CD14-positive monocyte (primary cell): ENCODE measurements at regions not wholly inside any gene's neighbourhood (a gene's known extent, or its start where the extent isn't known, plus 50 kb on each side); places are given as distances from the start of the nearest gene placed in this dataset.

Experiments used
- DNase-seq, 3 donors: peaks; one replicate each; pipeline ENCODE4 v3.0.0-alpha.2; 2011 to 2022
- H2AFZ ChIP-seq: 2 replicates; pipeline ENCODE4 v1.6.0; 2012; ENCODE audit warnings: mild to moderate bottlenecking, low read depth, low read length, inconsistent platforms; ENCODE audit not compliant: insufficient read depth, poor library complexity, severe bottlenecking
- H3K27ac ChIP-seq, 2 donors: 1 replicate in 1 of 2; 2 replicates in 1 of 2; pipeline ENCODE4 v1.5.1; 2012 to 2013; ENCODE audit warnings: low read length in 2 of 2, control low read depth in 1 of 2, inconsistent platforms in 1 of 2, low read depth in 1 of 2, mild to moderate bottlenecking in 1 of 2
- H3K27me3 ChIP-seq, 2 donors: one replicate each; pipeline versions ENCODE4 v1.6.0 to v1.6.1; 2011 to 2013; ENCODE audit warnings: low read length in 2 of 2; ENCODE audit not compliant: control insufficient read depth in 2 of 2, insufficient read depth in 2 of 2
- H3K36me3 ChIP-seq, 2 donors: replicated peaks in 1 of 2; 1 replicate in 1 of 2; 2 replicates in 1 of 2; pipeline versions ENCODE4 v1.5.1 to v1.6.1; 2012 to 2013; ENCODE audit warnings: low read length in 2 of 2, control low read depth in 1 of 2, inconsistent platforms in 1 of 2, mild to moderate bottlenecking in 1 of 2; ENCODE audit not compliant: insufficient read depth in 2 of 2, control insufficient read depth in 1 of 2
- H3K4me1 ChIP-seq, 2 donors: 1 replicate in 1 of 2; 2 replicates in 1 of 2; pipeline versions ENCODE4 v1.5.1 to v1.6.1; 2012 to 2013; ENCODE audit warnings: low read length in 2 of 2, control low read depth in 1 of 2, inconsistent platforms in 1 of 2, mild to moderate bottlenecking in 1 of 2, moderate library complexity in 1 of 2; ENCODE audit not compliant: insufficient read depth in 2 of 2, control insufficient read depth in 1 of 2
- H3K4me2 ChIP-seq: replicated peaks from 2 replicates; pipeline ENCODE3; 2012; ENCODE audit warnings: low read length, moderate library complexity, mild to moderate bottlenecking; ENCODE audit not compliant: poor library complexity, severe bottlenecking; ENCODE audit errors: extremely low read depth
- H3K4me3 ChIP-seq, 3 experiments: fragments of 200-600 bp in 1 of 3; sonication (generic) in 1 of 3; replicated peaks in 1 of 3; 1 replicate in 2 of 3; 2 replicates in 1 of 3; pipeline ENCODE4 v1.5.1; 2011 to 2013; ENCODE audit warnings: low read length in 3 of 3, mild to moderate bottlenecking in 3 of 3, control low read depth in 2 of 3, low read depth in 2 of 3, inconsistent platforms in 1 of 3, moderate library complexity in 1 of 3
- H3K79me2 ChIP-seq: 2 replicates; pipeline ENCODE4 v1.6.0; 2012; ENCODE audit warnings: mild to moderate bottlenecking, control low read depth, inconsistent platforms, low read length, moderate library complexity; ENCODE audit not compliant: insufficient read depth
- H3K9ac ChIP-seq: 2 replicates; pipeline ENCODE4 v1.6.0; 2017; ENCODE audit warnings: low read length, mild to moderate bottlenecking; ENCODE audit not compliant: insufficient read depth, poor library complexity, severe bottlenecking
- H3K9me3 ChIP-seq, 2 donors: replicated peaks in 1 of 2; 1 replicate in 1 of 2; 2 replicates in 1 of 2; pipeline versions ENCODE4 v1.5.1 to v1.6.1; 2012 to 2013; ENCODE audit warnings: low read length in 2 of 2, control low read depth in 1 of 2; ENCODE audit not compliant: control insufficient read depth in 1 of 2, insufficient read depth in 1 of 2
- H4K20me1 ChIP-seq: 2 replicates; pipeline ENCODE4 v1.6.0; 2012; ENCODE audit warnings: mild to moderate bottlenecking, low read length, control low read depth, moderate library complexity; ENCODE audit not compliant: insufficient read depth
- H3K27ac Mint-ChIP-seq, 7 donors: one replicate each; pipeline ENCODE4 v1.8.0; 2020; ENCODE audit warnings: mild to moderate bottlenecking in 7 of 7, mixed read lengths in 7 of 7, moderate library complexity in 6 of 7, inconsistent platforms in 2 of 7
- H3K27me3 Mint-ChIP-seq, 3 donors: one replicate each; pipeline ENCODE4 v1.8.0; 2021 to 2022; ENCODE audit warnings: low read depth in 3 of 3, mild to moderate bottlenecking in 3 of 3, mixed read lengths in 3 of 3, moderate library complexity in 3 of 3, inconsistent platforms in 1 of 3
- H3K36me3 Mint-ChIP-seq, 2 donors: one replicate each; pipeline ENCODE4 v1.8.0; 2020; ENCODE audit warnings: mixed read lengths in 2 of 2, inconsistent platforms in 1 of 2, mild to moderate bottlenecking in 1 of 2
- H3K4me1 Mint-ChIP-seq: one replicate; pipeline ENCODE4 v1.8.0; 2020; ENCODE audit warnings: mild to moderate bottlenecking, mixed read lengths
- H3K4me3 Mint-ChIP-seq, 2 donors: one replicate each; pipeline ENCODE4 v1.8.0; 2020; ENCODE audit warnings: mild to moderate bottlenecking in 2 of 2, mixed read lengths in 2 of 2, moderate library complexity in 1 of 2
- H3K9me3 Mint-ChIP-seq, 7 donors: one replicate each; pipeline ENCODE4 v1.8.0; 2020 to 2022; ENCODE audit warnings: mixed read lengths in 7 of 7, mild to moderate bottlenecking in 6 of 7, moderate library complexity in 6 of 7, inconsistent platforms in 2 of 7
- WGBS: methylation state at CpG from one replicate; pipeline ENCODE4 v1.1.5; 2013; ENCODE audit warnings: missing lambda C conversion rate; ENCODE audit not compliant: insufficient coverage; 5-methylcytosine and 5-hydroxymethylcytosine counted together
- intact Hi-C, 2 donors: fragments of 100-400 bp; cut with micrococcal nuclease; formaldehyde crosslinking; loops; one replicate each; pipeline versions ENCODE4 v1.15.0 to v1.15.1; 2023
- TF ChIP-seq, protein P1 (sequence below): fragments of 200-600 bp; IDR thresholded peaks from one replicate; pipeline ENCODE4 v1.8.0; 2022; ENCODE audit warnings: antibody characterized with exemption, mild to moderate bottlenecking

DNA sequence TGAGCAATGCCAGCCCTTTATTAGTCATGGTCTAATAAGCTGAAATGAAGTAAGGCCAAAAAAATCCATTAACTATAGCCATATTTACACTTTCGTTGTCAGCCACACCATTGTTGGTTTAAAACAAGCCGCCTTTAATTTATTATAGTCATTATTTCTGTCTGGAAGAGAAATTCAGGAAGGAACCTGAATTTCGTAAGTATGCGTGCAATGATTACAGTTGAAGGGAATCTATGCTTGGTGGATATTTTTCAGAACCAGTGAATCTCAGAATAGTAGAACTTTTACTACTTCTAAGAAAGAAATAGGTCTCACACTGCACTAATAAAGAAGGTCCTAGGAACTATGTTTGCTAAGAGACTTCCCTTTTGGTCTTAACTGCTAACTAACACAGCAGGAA is 59.1 kb downstream of the FAM43A start:
- peak overlapping the region; percentile 21 for H3K4me2 ChIP-seq
- TF ChIP-seq, protein P1, sequence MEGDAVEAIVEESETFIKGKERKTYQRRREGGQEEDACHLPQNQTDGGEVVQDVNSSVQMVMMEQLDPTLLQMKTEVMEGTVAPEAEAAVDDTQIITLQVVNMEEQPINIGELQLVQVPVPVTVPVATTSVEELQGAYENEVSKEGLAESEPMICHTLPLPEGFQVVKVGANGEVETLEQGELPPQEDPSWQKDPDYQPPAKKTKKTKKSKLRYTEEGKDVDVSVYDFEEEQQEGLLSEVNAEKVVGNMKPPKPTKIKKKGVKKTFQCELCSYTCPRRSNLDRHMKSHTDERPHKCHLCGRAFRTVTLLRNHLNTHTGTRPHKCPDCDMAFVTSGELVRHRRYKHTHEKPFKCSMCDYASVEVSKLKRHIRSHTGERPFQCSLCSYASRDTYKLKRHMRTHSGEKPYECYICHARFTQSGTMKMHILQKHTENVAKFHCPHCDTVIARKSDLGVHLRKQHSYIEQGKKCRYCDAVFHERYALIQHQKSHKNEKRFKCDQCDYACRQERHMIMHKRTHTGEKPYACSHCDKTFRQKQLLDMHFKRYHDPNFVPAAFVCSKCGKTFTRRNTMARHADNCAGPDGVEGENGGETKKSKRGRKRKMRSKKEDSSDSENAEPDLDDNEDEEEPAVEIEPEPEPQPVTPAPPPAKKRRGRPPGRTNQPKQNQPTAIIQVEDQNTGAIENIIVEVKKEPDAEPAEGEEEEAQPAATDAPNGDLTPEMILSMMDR = no peak
- H3K36me3 ChIP-seq = no peaks in the 10 kb centered on the region
- H3K79me2 ChIP-seq = no peaks in the 10 kb centered on the region
- no CpG with 5 or more reads among the region's 4 CpGs for WGBS
- peak overlapping the region; percentile 29 to 74 for H3K27ac ChIP-seq
- Mint-ChIP-seq H3K27me3 (peaks cover 0 to 5% (median 1%) of the 10 kb centered on the region in 3 donors), H3K4me3 (peak overlapping the region; percentile 17 to 33), H3K4me1 (peaks cover 24% of the 10 kb centered on the region), H3K27ac (peak overlapping the region in 6 of 7 donors; percentile 63 to 89 (median 76)), H3K9me3 (peaks cover 17 to 24% (median 21%) of the 10 kb centered on the region in 7 donors), H3K36me3 (peaks cover 5 to 12% of the 10 kb centered on the region in 2 donors)
- H3K9me3 ChIP-seq = peaks cover 13 to 21% of the 10 kb centered on the region in 2 donors
- no peaks in the 10 kb centered on the region for H3K27me3 ChIP-seq
- peaks cover 22 to 26% of the 10 kb centered on the region in 2 donors for H3K4me1 ChIP-seq
- intact Hi-C loops = no loop called here
- DNase-seq = peak; percentile 31 to 72 (median 61)
- no peaks in the 10 kb centered on the region for H4K20me1 ChIP-seq
- no peak overlapping the region for H2AFZ ChIP-seq
- peak overlapping the region; percentile 10 for H3K9ac ChIP-seq
- peak overlapping the region in 1 of 3 experiments; percentile 31 for H3K4me3 ChIP-seq

DNA sequence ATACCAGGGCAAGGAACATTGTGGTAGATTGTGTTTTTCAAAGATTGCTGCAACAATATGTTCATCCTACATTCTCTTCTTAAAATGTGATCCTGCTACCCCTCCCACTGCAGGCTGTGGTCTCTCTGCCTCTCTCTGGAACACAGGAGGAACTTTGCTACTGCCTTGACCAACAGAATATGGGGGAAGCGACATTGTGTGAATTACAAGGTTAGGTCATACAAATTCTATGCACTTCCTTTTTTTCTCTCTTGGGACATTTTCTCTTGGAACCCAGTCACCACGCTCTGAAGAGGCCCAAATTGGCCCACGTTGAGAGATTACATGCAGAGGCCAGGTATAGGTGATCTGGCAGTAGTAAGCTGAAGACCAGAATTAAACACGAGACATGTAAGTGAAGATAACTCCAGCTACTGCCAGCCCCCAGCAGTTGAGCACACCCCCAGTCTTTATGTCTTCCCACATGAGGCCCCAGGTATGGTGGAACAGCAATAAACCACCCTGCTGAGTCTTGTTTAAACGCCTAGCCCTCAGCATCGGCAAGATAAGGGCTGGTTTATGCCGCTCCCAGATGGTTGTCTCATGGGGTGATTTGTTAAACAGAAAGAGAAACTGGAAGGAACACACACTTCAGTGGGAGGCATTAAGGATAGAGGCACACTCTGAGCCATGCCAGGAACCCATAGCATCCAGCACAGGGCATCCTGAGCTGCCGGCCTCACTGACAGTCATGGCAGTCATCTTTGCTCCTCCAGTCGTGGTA is 59.9 kb downstream of the FAM43A start:
- DNase-seq = peak; percentile 41 to 68 (median 66)
- Histone ChIP-seq H3K4me2 (peak overlapping the region; percentile 21), H3K27me3 (no peaks in the 10 kb centered on the region), H3K4me1 (peaks cover 22 to 26% of the 10 kb centered on the region in 2 donors), H3K9ac (peak overlapping the region; percentile 10), H3K9me3 (peaks cover 13 to 21% of the 10 kb centered on the region in 2 donors), H3K79me2 (no peaks in the 10 kb centered on the region), H2AFZ (no peak overlapping the region), H3K36me3 (no peaks in the 10 kb centered on the region), H4K20me1 (no peaks in the 10 kb centered on the region), H3K27ac (peak overlapping the region; percentile 29 to 74), H3K4me3 (peak overlapping the region in 1 of 3 experiments; percentile 31)
- H3K9me3 Mint-ChIP-seq = peaks cover 17 to 24% (median 21%) of the 10 kb centered on the region in 7 donors
- H3K27ac Mint-ChIP-seq = peak overlapping the region; percentile 63 to 89 (median 77)
- H3K4me3 Mint-ChIP-seq = peak overlapping the region in 1 of 2 donors; percentile 46
- H3K4me1 Mint-ChIP-seq = peaks cover 24% of the 10 kb centered on the region
- 100% methylated on average over 2 of the region's 9 CpGs for WGBS
- peaks cover 0 to 5% (median 0%) of the 10 kb centered on the region in 3 donors for H3K27me3 Mint-ChIP-seq
- TF ChIP-seq, protein P1 = no peak
- peaks cover 5 to 12% of the 10 kb centered on the region in 2 donors for H3K36me3 Mint-ChIP-seq
- intact Hi-C loops = no loop called here
